DND-41 (cell line): ENCODE measurements at regions not wholly inside any gene's neighbourhood (a gene's known extent, or its start where the extent isn't known, plus 50 kb on each side); places are given as distances from the start of the nearest gene placed in this dataset.

Experiments used
- ATAC-seq: fragments of 200-7000 bp; cut with Tn5 transposase; 3 replicates; pipeline ENCODE4 v1.9.1; 2021; ENCODE audit warnings: low read depth; ENCODE audit not compliant: insufficient read depth
- DNase-seq: peaks from one replicate; pipeline ENCODE4 v3.0.0-alpha.2; 2020
- H2AFZ ChIP-seq: 2 replicates; pipeline ENCODE4 v1.6.0; 2012; ENCODE audit warnings: low read depth, low read length
- H3K27ac ChIP-seq: 2 replicates; pipeline ENCODE4 v1.5.1; 2012; ENCODE audit warnings: low read length, inconsistent platforms
- H3K27me3 ChIP-seq: fragments of 200-600 bp; sonication (generic); 2 replicates; pipeline ENCODE4 v1.6.0; 2012; ENCODE audit warnings: low read length, mild to moderate bottlenecking, inconsistent platforms; ENCODE audit not compliant: insufficient read depth, poor library complexity
- H3K36me3 ChIP-seq: 2 replicates; pipeline ENCODE4 v1.5.1; 2012; ENCODE audit warnings: low read length, inconsistent platforms; ENCODE audit not compliant: insufficient read depth
- H3K4me1 ChIP-seq: 2 replicates; pipeline ENCODE4 v1.5.1; 2012; ENCODE audit warnings: mild to moderate bottlenecking, low read length; ENCODE audit not compliant: insufficient read depth
- H3K4me2 ChIP-seq: 2 replicates; pipeline ENCODE4 v1.6.0; 2012; ENCODE audit warnings: mild to moderate bottlenecking, moderate library complexity, low read length, inconsistent platforms; ENCODE audit not compliant: insufficient read depth
- H3K4me3 ChIP-seq, 2 experiments: fragments of 200-600 bp in 1 of 2; shearing (Covaris generic) in 1 of 2; 2 replicates each; pipeline ENCODE4 v1.5.1; 2012 to 2016; ENCODE audit warnings: inconsistent platforms in 2 of 2, low read length in 2 of 2, mild to moderate bottlenecking in 2 of 2, low read depth in 1 of 2, moderate library complexity in 1 of 2
- H3K79me2 ChIP-seq: 2 replicates; pipeline ENCODE4 v1.6.0; 2012; ENCODE audit warnings: low read length, inconsistent platforms; ENCODE audit not compliant: insufficient read depth
- H3K9ac ChIP-seq: 2 replicates; pipeline ENCODE4 v1.6.0; 2012; ENCODE audit warnings: low read depth, mild to moderate bottlenecking, inconsistent platforms, low read length, moderate library complexity
- H3K9me3 ChIP-seq: 2 replicates; pipeline ENCODE4 v1.5.1; 2012; ENCODE audit warnings: low read length, moderate library complexity, mild to moderate bottlenecking, inconsistent platforms; ENCODE audit not compliant: insufficient read depth, severe bottlenecking
- H4K20me1 ChIP-seq: 2 replicates; pipeline ENCODE4 v1.6.0; 2012; ENCODE audit warnings: low read length; ENCODE audit not compliant: insufficient read depth
- CTCF ChIP-seq: IDR thresholded peaks from 2 replicates; pipeline ENCODE4 v1.5.1; 2012; ENCODE audit warnings: borderline replicate concordance, low read length, moderate library complexity, mild to moderate bottlenecking; ENCODE audit not compliant: poor library complexity, severe bottlenecking; ENCODE audit errors: extremely low read depth
- EZH2 ChIP-seq: IDR thresholded peaks from 3 replicates; pipeline ENCODE4 v1.6.1; 2012; ENCODE audit warnings: borderline replicate concordance, low read depth, mild to moderate bottlenecking, moderate library complexity, low read length, inconsistent platforms; ENCODE audit not compliant: severe bottlenecking

DNA sequence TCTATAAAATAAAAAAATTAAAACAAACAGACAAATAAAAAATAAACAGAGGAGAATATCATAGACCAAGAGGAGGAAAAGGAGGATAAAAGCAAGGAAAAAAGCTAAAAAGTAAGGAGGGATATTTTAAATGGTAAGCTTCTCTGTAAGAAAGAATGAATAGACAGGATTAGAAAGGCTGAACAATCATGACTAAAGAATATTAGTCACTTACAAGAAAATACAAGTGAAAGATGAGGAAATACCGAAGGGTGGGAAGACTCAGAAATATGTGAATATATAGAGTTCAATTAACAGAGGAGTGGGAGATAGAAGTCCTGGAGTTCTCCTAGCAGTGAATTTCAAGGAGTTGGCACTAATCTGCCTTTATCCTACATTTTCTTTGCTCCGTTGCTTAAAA lies 162.6 kb downstream of the RTL3 start:
- no peaks in the 10 kb centered on the region for H3K27me3 ChIP-seq
- H3K36me3 ChIP-seq = no peaks in the 10 kb centered on the region
- DNase-seq (no peak), ATAC-seq (no peak)
- no peak overlapping the region for H3K4me3 ChIP-seq
- H2AFZ ChIP-seq = no peak overlapping the region
- H3K79me2 ChIP-seq = no peaks in the 10 kb centered on the region
- H3K9me3 ChIP-seq = no peaks in the 10 kb centered on the region
- TF ChIP-seq CTCF (no peak), EZH2 (no peak)
- no peaks in the 10 kb centered on the region for H4K20me1 ChIP-seq
- H3K4me2 ChIP-seq = no peak overlapping the region
- peaks cover 5% of the 10 kb centered on the region for H3K4me1 ChIP-seq
- H3K9ac ChIP-seq = no peak overlapping the region
- no peak overlapping the region for H3K27ac ChIP-seq

DNA sequence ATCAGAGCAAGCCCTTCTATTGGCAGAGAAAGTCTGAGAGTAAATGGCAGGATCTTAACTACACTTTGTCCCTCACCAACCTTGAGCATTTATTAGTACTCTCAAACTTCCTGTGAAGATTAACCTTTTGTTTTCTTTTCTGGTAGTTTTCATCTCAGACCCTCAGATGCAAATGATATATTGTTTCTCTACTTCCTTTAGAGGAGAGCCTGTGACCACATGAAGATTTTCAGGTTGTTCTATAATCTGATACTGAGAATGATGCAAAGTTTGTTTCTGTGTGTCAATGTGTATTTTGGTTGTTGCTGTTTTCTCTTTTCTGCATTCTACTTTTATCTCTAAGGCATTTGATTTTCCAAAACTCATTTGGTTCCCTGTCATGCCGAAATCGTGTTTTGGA lies 165.8 kb upstream of the CYSLTR1 start:
- DNase-seq (no peak), ATAC-seq (no peak; the same call in 2 of the 3 replicates)
- H2AFZ ChIP-seq = no peak overlapping the region
- no peaks in the 10 kb centered on the region for H3K27me3 ChIP-seq
- no peaks in the 10 kb centered on the region for H4K20me1 ChIP-seq
- no peaks in the 10 kb centered on the region for H3K9me3 ChIP-seq
- H3K4me2 ChIP-seq = no peak overlapping the region
- H3K4me3 ChIP-seq = no peak overlapping the region
- H3K9ac ChIP-seq = no peak overlapping the region
- no peak overlapping the region for H3K27ac ChIP-seq
- TF ChIP-seq CTCF (no peak), EZH2 (no peak)
- H3K4me1 ChIP-seq = peaks cover 5% of the 10 kb centered on the region
- no peaks in the 10 kb centered on the region for H3K36me3 ChIP-seq
- no peaks in the 10 kb centered on the region for H3K79me2 ChIP-seq

GRCh38 chrX:78476701-78477100 lies 149.3 kb upstream of the CYSLTR1 start:
- H3K9me3 ChIP-seq = no peaks in the 10 kb centered on the region
- H3K27me3 ChIP-seq = no peaks in the 10 kb centered on the region
- H3K36me3 ChIP-seq = no peaks in the 10 kb centered on the region
- H3K79me2 ChIP-seq = no peaks in the 10 kb centered on the region
- ATAC-seq = no peak
- no peak overlapping the region for H3K27ac ChIP-seq
- no peak overlapping the region for H3K4me2 ChIP-seq
- DNase-seq = no peak
- H3K4me3 ChIP-seq = no peak overlapping the region
- no peaks in the 10 kb centered on the region for H4K20me1 ChIP-seq
- TF ChIP-seq EZH2 = no peak
- TF ChIP-seq CTCF = no peak
- no peaks in the 10 kb centered on the region for H3K4me1 ChIP-seq
- H2AFZ ChIP-seq = no peak overlapping the region
- no peak overlapping the region for H3K9ac ChIP-seq

DNA sequence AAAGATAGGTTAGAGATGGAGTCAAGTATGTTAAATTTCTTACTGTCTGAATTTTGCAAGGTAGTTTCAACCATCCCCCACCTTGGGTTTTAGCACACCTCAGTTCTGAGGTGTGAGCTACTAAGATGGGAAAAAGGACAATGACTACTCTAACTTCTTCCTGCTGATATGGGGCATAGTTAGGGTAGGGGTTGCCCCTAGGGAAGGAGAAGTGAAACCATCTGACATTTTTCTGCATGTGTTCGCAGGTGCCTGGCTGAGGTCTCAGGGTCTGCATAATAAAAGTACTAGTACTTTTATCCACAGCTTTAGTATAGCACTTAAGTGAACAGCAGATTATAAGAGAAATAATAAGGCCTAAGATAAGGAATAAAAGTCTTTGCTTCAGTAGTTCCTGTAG lies 129.5 kb upstream of the CYSLTR1 start:
- Histone ChIP-seq H3K36me3 (no peaks in the 10 kb centered on the region), H3K4me1 (no peaks in the 10 kb centered on the region), H3K27me3 (no peaks in the 10 kb centered on the region), H3K4me2 (no peak overlapping the region), H3K79me2 (no peaks in the 10 kb centered on the region), H3K9ac (no peak overlapping the region), H2AFZ (no peak overlapping the region), H3K4me3 (no peak overlapping the region), H4K20me1 (no peaks in the 10 kb centered on the region), H3K9me3 (peaks cover 14% of the 10 kb centered on the region), H3K27ac (no peak overlapping the region)
- no peak for TF ChIP-seq EZH2
- TF ChIP-seq CTCF = no peak
- DNase-seq = no peak
- ATAC-seq = no peak
